ENCODE measurements at regions not wholly inside any gene's neighbourhood (a gene's known extent, or its start where the extent isn't known, plus 50 kb on each side); places are given as distances from the start of the nearest gene placed in this dataset.
A peak's percentile ranks its signal among the peaks of the same experiment; 100 is the strongest.

DNA sequence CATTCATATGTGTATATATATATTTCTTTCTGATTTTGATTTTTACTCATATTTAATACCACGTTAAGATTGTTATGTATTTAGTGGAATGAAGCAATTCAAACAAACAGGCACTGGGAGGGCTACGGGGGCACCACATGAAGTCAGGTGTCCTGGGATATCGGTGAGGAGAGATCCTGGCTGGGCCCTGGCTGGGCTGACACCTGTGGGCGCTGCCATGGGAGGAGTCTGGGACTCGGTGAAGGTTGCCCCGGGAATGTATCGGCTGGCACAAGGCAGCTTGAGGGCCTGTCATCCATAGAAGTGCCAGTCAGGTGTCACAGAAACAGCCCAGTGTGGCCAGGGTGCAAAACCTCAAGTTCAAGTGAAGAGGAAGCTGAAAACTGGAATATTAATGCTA lies 766.9 kb upstream of the ARPP21 start:
- Histone ChIP-seq H3K4me1 (no peaks in the 10 kb centered on the region), H3K9me3 (no peaks in the 10 kb centered on the region), H3K4me3 (ENCODE audit: low read depth, low read length) (no peak overlapping the region), H3K27me3 (no peaks in the 10 kb centered on the region), H3K36me3 (no peaks in the 10 kb centered on the region)
- no peak for DNase-seq
- TF ChIP-seq, protein P1, sequence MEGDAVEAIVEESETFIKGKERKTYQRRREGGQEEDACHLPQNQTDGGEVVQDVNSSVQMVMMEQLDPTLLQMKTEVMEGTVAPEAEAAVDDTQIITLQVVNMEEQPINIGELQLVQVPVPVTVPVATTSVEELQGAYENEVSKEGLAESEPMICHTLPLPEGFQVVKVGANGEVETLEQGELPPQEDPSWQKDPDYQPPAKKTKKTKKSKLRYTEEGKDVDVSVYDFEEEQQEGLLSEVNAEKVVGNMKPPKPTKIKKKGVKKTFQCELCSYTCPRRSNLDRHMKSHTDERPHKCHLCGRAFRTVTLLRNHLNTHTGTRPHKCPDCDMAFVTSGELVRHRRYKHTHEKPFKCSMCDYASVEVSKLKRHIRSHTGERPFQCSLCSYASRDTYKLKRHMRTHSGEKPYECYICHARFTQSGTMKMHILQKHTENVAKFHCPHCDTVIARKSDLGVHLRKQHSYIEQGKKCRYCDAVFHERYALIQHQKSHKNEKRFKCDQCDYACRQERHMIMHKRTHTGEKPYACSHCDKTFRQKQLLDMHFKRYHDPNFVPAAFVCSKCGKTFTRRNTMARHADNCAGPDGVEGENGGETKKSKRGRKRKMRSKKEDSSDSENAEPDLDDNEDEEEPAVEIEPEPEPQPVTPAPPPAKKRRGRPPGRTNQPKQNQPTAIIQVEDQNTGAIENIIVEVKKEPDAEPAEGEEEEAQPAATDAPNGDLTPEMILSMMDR (IDR thresholded peaks at IDR 0.05; ENCODE audit: low read depth, low read length) = no peak

DNA sequence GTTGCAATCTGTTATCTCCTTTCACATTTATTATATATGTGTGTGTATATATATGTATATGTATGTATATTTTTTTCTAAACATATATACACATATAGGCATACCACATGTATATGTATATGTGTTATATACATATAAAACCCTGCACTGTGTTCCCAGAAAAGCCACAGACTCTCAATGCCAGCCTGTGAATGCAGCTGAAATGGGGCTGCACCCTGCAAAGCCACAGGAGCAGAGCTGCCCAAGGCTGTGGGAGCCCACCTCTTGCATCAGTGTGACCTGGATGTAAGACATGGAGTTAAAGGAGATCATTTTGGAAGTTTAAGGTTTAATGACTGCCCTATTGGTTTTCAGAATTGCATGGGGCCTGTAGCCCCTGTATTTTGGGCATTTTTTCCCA lies 762.3 kb upstream of the ARPP21 start:
- no peaks in the 10 kb centered on the region for H3K27me3 ChIP-seq
- TF ChIP-seq, protein P1 (IDR thresholded peaks at IDR 0.05; ENCODE audit: low read depth, low read length) = no peak
- H3K9me3 ChIP-seq = no peaks in the 10 kb centered on the region
- H3K4me3 ChIP-seq (ENCODE audit: low read depth, low read length) = no peak overlapping the region
- DNase-seq = no peak
- H3K4me1 ChIP-seq = no peaks in the 10 kb centered on the region
- H3K36me3 ChIP-seq = no peaks in the 10 kb centered on the region

DNA sequence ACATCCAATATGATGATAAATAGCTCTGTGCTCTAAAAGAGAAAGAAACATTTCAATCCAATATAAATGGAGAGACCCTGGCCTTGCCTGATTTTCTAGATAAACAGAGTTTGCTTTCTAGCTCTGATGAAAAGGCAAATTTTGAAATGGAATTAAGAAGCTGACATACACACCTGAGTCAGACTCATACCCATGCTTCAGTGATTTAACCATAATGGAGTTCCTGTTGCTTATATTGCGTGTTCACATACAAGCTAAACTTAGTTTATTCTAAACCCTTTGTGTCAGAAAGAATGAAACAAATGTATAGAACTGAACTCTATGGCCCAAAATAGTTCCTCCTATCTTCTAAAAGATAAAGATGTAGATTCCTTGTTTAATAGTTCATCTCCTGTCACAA lies 760.8 kb upstream of the ARPP21 start:
- H3K9me3 ChIP-seq = no peaks in the 10 kb centered on the region
- no peaks in the 10 kb centered on the region for H3K36me3 ChIP-seq
- no peaks in the 10 kb centered on the region for H3K4me1 ChIP-seq
- no peak overlapping the region for H3K4me3 ChIP-seq (ENCODE audit: low read depth, low read length)
- no peak for DNase-seq
- H3K27me3 ChIP-seq = no peaks in the 10 kb centered on the region
- TF ChIP-seq, protein P1 (IDR thresholded peaks at IDR 0.05; ENCODE audit: low read depth, low read length) = no peak

DNA sequence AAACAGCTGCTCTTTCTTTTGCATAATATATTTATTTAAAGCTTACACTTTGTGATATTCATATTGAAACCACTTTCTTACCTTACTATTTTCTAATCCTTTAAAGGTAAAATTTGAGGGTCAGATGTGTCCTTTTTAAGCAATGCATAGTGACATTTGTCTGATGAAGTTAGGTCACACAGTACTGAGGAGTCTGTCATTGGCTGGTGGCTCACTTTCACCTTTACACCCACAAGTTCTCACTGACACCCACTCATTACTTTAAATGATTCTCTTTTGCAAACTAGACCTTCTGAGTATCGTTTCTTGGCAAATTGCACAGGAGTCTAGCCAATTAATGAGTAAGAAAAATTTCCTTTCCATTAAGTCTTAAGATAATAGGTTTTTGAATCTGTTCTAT lies 758.3 kb upstream of the ARPP21 start:
- H3K36me3 ChIP-seq = no peaks in the 10 kb centered on the region
- no peaks in the 10 kb centered on the region for H3K27me3 ChIP-seq
- DNase-seq = no peak
- H3K4me1 ChIP-seq = no peaks in the 10 kb centered on the region
- no peaks in the 10 kb centered on the region for H3K9me3 ChIP-seq
- no peak overlapping the region for H3K4me3 ChIP-seq (ENCODE audit: low read depth, low read length)
- TF ChIP-seq, protein P1 (IDR thresholded peaks at IDR 0.05; ENCODE audit: low read depth, low read length) = no peak

DNA sequence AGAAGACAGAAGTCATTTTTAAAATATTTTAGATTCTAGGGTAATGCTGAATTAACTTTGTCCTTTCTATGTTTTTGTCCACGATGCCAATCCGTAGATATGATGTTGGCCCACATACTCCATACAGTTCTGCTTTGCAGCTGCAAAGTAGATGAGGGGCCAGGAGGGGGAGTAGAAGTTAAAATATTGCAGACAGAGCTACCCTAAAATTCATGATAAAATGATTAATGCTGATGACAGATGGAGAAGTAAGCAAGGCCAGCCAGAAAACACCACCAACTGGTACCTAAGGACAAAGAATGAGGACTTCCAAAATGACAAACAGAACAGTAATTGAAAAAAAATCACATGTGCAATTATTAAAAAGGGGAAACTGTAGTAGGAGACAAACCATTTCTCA lies 756.6 kb upstream of the ARPP21 start:
- Histone ChIP-seq H3K4me3 (ENCODE audit: low read depth, low read length) (no peak overlapping the region), H3K9me3 (no peaks in the 10 kb centered on the region), H3K27me3 (no peaks in the 10 kb centered on the region), H3K36me3 (no peaks in the 10 kb centered on the region), H3K4me1 (no peaks in the 10 kb centered on the region)
- TF ChIP-seq, protein P1 (IDR thresholded peaks at IDR 0.05; ENCODE audit: low read depth, low read length) = peak; percentile 60
- peak; percentile 33 for DNase-seq

DNA sequence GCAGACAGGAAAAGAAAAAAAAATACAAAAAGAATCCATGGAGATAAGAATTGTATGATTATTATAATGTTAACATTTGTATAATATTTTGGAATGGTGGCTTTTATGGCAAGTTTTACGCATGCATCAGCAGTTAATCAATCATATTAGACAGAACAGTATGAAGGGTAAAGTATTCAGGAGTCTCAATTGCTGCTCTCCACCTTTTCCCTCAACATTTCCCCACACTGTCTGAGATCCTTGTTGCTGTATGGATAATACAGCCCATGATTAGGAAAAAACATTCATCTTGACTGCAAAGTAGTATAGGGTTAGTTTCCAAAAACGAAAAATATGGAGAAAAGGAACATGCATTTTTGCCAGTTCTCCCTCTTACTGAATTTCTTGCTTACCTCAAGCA lies 755.3 kb upstream of the ARPP21 start:
- TF ChIP-seq, protein P1 (IDR thresholded peaks at IDR 0.05; ENCODE audit: low read depth, low read length) = no peak
- H3K4me3 ChIP-seq (ENCODE audit: low read depth, low read length) = no peak overlapping the region
- DNase-seq = no peak
- H3K36me3 ChIP-seq = no peaks in the 10 kb centered on the region
- H3K9me3 ChIP-seq = no peaks in the 10 kb centered on the region
- H3K27me3 ChIP-seq = no peaks in the 10 kb centered on the region
- no peaks in the 10 kb centered on the region for H3K4me1 ChIP-seq

Data from BE2C (cell line).